ENCODE measurements at regions not wholly inside any gene's neighbourhood (a gene's known extent, or its start where the extent isn't known, plus 50 kb on each side); places are given as distances from the start of the nearest gene placed in this dataset.

GRCh38 chr2:234649951-234650350, 153.1 kb upstream of the ARL4C start:
- Histone ChIP-seq H2AFZ (ENCODE audit: low read depth, low read length) (no peak overlapping the region), H3K4me2 (ENCODE audit: insufficient read depth, low read length) (no peak overlapping the region), H3K27ac (ENCODE audit: low read length) (no peak overlapping the region), H3K4me3 (ENCODE audit: low read depth in 1 of 2, low read length in 2 of 2) (no peak overlapping the region), H3K79me2 (ENCODE audit: insufficient read depth, low read length) (no peaks in the 10 kb centered on the region), H3K9ac (ENCODE audit: low read depth, low read length) (no peak overlapping the region), H3K9me3 (ENCODE audit: insufficient read depth, low read length, severe bottlenecking) (no peaks in the 10 kb centered on the region), H3K4me1 (ENCODE audit: insufficient read depth, low read length) (no peaks in the 10 kb centered on the region), H3K36me3 (ENCODE audit: insufficient read depth, low read length) (no peaks in the 10 kb centered on the region), H4K20me1 (ENCODE audit: insufficient read depth, low read length) (no peaks in the 10 kb centered on the region), H3K27me3 (ENCODE audit: insufficient read depth, low read length, poor library complexity) (peaks cover 5% of the 10 kb centered on the region)
- no peak for ATAC-seq (ENCODE audit: insufficient read depth, low read depth)
- DNase-seq, result no peak
- no peak for TF ChIP-seq CTCF (IDR thresholded peaks at IDR 0.05; ENCODE audit: borderline replicate concordance, extremely low read depth, low read length, poor library complexity, severe bottlenecking)
- TF ChIP-seq EZH2 (IDR thresholded peaks at IDR 0.05; ENCODE audit: borderline replicate concordance, low read depth, low read length, severe bottlenecking), result no peak

- TF ChIP-seq EZH2 (IDR thresholded peaks at IDR 0.05; ENCODE audit: borderline replicate concordance, low read depth, low read length, severe bottlenecking), result no peak
- no peak for TF ChIP-seq CTCF (IDR thresholded peaks at IDR 0.05; ENCODE audit: borderline replicate concordance, extremely low read depth, low read length, poor library complexity, severe bottlenecking)
- Histone ChIP-seq H3K4me1 (ENCODE audit: insufficient read depth, low read length) (no peaks in the 10 kb centered on the region), H3K36me3 (ENCODE audit: insufficient read depth, low read length) (no peaks in the 10 kb centered on the region), H3K27ac (ENCODE audit: low read length) (no peak overlapping the region), H2AFZ (ENCODE audit: low read depth, low read length) (no peak overlapping the region), H3K4me3 (ENCODE audit: low read depth in 1 of 2, low read length in 2 of 2) (no peak overlapping the region), H3K9me3 (ENCODE audit: insufficient read depth, low read length, severe bottlenecking) (peaks cover 13% of the 10 kb centered on the region), H4K20me1 (ENCODE audit: insufficient read depth, low read length) (no peaks in the 10 kb centered on the region), H3K4me2 (ENCODE audit: insufficient read depth, low read length) (no peak overlapping the region), H3K27me3 (ENCODE audit: insufficient read depth, low read length, poor library complexity) (no peaks in the 10 kb centered on the region), H3K79me2 (ENCODE audit: insufficient read depth, low read length) (no peaks in the 10 kb centered on the region), H3K9ac (ENCODE audit: low read depth, low read length) (no peak overlapping the region)
- ATAC-seq (ENCODE audit: insufficient read depth, low read depth), result no peak
- no peak for DNase-seq
Measured at GRCh38 chr2:234643407-234643806, 146.5 kb upstream of the ARL4C start.

- no peaks in the 10 kb centered on the region for H3K4me1 ChIP-seq (ENCODE audit: insufficient read depth, low read length)
- H3K9ac ChIP-seq (ENCODE audit: low read depth, low read length), result no peak overlapping the region
- no peaks in the 10 kb centered on the region for H3K36me3 ChIP-seq (ENCODE audit: insufficient read depth, low read length)
- H3K4me3 ChIP-seq (ENCODE audit: low read depth in 1 of 2, low read length in 2 of 2), result no peak overlapping the region
- no peak for ATAC-seq (ENCODE audit: insufficient read depth, low read depth)
- no peak overlapping the region for H3K27ac ChIP-seq (ENCODE audit: low read length)
- peaks cover 13% of the 10 kb centered on the region for H3K9me3 ChIP-seq (ENCODE audit: insufficient read depth, low read length, severe bottlenecking)
- H2AFZ ChIP-seq (ENCODE audit: low read depth, low read length), result no peak overlapping the region
- H3K27me3 ChIP-seq (ENCODE audit: insufficient read depth, low read length, poor library complexity), result no peaks in the 10 kb centered on the region
- no peak for DNase-seq
- H3K79me2 ChIP-seq (ENCODE audit: insufficient read depth, low read length), result no peaks in the 10 kb centered on the region
- TF ChIP-seq CTCF (IDR thresholded peaks at IDR 0.05; ENCODE audit: borderline replicate concordance, extremely low read depth, low read length, poor library complexity, severe bottlenecking), result no peak
- no peak for TF ChIP-seq EZH2 (IDR thresholded peaks at IDR 0.05; ENCODE audit: borderline replicate concordance, low read depth, low read length, severe bottlenecking)
- no peak overlapping the region for H3K4me2 ChIP-seq (ENCODE audit: insufficient read depth, low read length)
- no peaks in the 10 kb centered on the region for H4K20me1 ChIP-seq (ENCODE audit: insufficient read depth, low read length)
Measured at GRCh38 chr2:234641086-234641485, 144.2 kb upstream of the ARL4C start.

GRCh38 chr2:234640657-234641056, 143.8 kb upstream of the ARL4C start:
- TF ChIP-seq CTCF (IDR thresholded peaks at IDR 0.05; ENCODE audit: borderline replicate concordance, extremely low read depth, low read length, poor library complexity, severe bottlenecking) (no peak), EZH2 (IDR thresholded peaks at IDR 0.05; ENCODE audit: borderline replicate concordance, low read depth, low read length, severe bottlenecking) (no peak)
- Histone ChIP-seq H3K36me3 (ENCODE audit: insufficient read depth, low read length) (no peaks in the 10 kb centered on the region), H3K9ac (ENCODE audit: low read depth, low read length) (no peak overlapping the region), H3K4me3 (ENCODE audit: low read depth in 1 of 2, low read length in 2 of 2) (no peak overlapping the region), H2AFZ (ENCODE audit: low read depth, low read length) (no peak overlapping the region), H3K79me2 (ENCODE audit: insufficient read depth, low read length) (no peaks in the 10 kb centered on the region), H3K4me1 (ENCODE audit: insufficient read depth, low read length) (no peaks in the 10 kb centered on the region), H3K27ac (ENCODE audit: low read length) (no peak overlapping the region), H3K27me3 (ENCODE audit: insufficient read depth, low read length, poor library complexity) (no peaks in the 10 kb centered on the region), H4K20me1 (ENCODE audit: insufficient read depth, low read length) (no peaks in the 10 kb centered on the region), H3K4me2 (ENCODE audit: insufficient read depth, low read length) (no peak overlapping the region), H3K9me3 (ENCODE audit: insufficient read depth, low read length, severe bottlenecking) (peaks cover 13% of the 10 kb centered on the region)
- DNase-seq (no peak), ATAC-seq (ENCODE audit: insufficient read depth, low read depth) (no peak)

All from DND-41 (cell line).